ENCODE measurements at regions not wholly inside any gene's neighbourhood (a gene's known extent, or its start where the extent isn't known, plus 50 kb on each side); places are given as distances from the start of the nearest gene placed in this dataset.

- no peak for DNase-seq (ENCODE audit: low read depth)
These were observed 67.5 kb upstream of the MDFIC start for GRCh38 chr7:114854369-114854768.

- DNase-seq (ENCODE audit: low read depth) = no peak
These were observed 65.3 kb upstream of the MDFIC start for GRCh38 chr7:114856625-114857024.

GRCh38 chr7:114857605-114858004 is 64.3 kb upstream of the MDFIC start:
- DNase-seq (ENCODE audit: low read depth) = no peak

- DNase-seq (ENCODE audit: low read depth) = no peak
These were observed 62.4 kb upstream of the MDFIC start for GRCh38 chr7:114859477-114859876.

GRCh38 chr7:114860206-114860605 is 61.7 kb upstream of the MDFIC start:
- DNase-seq (ENCODE audit: low read depth) = no peak

- DNase-seq (ENCODE audit: low read depth) = no peak
These were observed 59.5 kb upstream of the MDFIC start for GRCh38 chr7:114862406-114862805.

GRCh38 chr7:114864278-114864677 is 57.6 kb upstream of the MDFIC start:
- DNase-seq (ENCODE audit: low read depth) = peak; percentile 5

GRCh38 chr7:114865564-114865963 is 56.3 kb upstream of the MDFIC start:
- DNase-seq (ENCODE audit: low read depth) = peak; percentile 44

All from HT1080 (cell line).